Neural cell (in vitro differentiated cells): ENCODE measurements at regions not wholly inside any gene's neighbourhood (a gene's known extent, or its start where the extent isn't known, plus 50 kb on each side); places are given as distances from the start of the nearest gene placed in this dataset.

ENCODE experiments used
- EP300 ChIP-seq: fragments of 450-650 bp; conservative IDR thresholded peaks from 2 replicates; pipeline ENCODE4 v1.6.1; 2014; ENCODE audit warnings: antibody characterized with exemption, mild to moderate bottlenecking, moderate library complexity; ENCODE audit not compliant: poor library complexity, severe bottlenecking
- EZH2 ChIP-seq: fragments of 200-600, 300-800 bp; shearing (Covaris generic), sonication (generic); IDR thresholded peaks from 2 replicates; pipeline ENCODE4 v1.6.1; 2014; ENCODE audit warnings: antibody characterized with exemption, low read length, borderline replicate concordance, mild to moderate bottlenecking; ENCODE audit not compliant: insufficient read depth, poor library complexity, severe bottlenecking
- MXI1 ChIP-seq: fragments of 450-650 bp; conservative IDR thresholded peaks from 2 replicates; pipeline ENCODE4 v1.6.1; 2014; ENCODE audit warnings: antibody characterized with exemption, mild to moderate bottlenecking; ENCODE audit not compliant: poor library complexity, severe bottlenecking
- POLR2AphosphoS5 ChIP-seq: IDR thresholded peaks from 2 replicates; pipeline ENCODE4 v1.6.1; 2012
- RAD21 ChIP-seq: fragments of 450-650 bp; conservative IDR thresholded peaks from 2 replicates; pipeline ENCODE4 v1.6.1; 2014; ENCODE audit warnings: antibody characterized with exemption, mild to moderate bottlenecking, moderate library complexity
- SMC3 ChIP-seq: fragments of 450-650 bp; conservative IDR thresholded peaks from 2 replicates; pipeline ENCODE4 v1.6.1; 2014; ENCODE audit warnings: antibody characterized with exemption, mild to moderate bottlenecking, moderate library complexity; ENCODE audit not compliant: poor library complexity
- TAF1 ChIP-seq: IDR thresholded peaks from 2 replicates; pipeline ENCODE4 v1.6.1; 2012; ENCODE audit warnings: low read depth
- TF ChIP-seq, protein P1 (sequence below): fragments of 450-650 bp; IDR thresholded peaks from 2 replicates; pipeline ENCODE4 v1.5.1; 2014; ENCODE audit warnings: antibody characterized with exemption, mild to moderate bottlenecking, moderate library complexity; ENCODE audit not compliant: poor library complexity, severe bottlenecking

DNA sequence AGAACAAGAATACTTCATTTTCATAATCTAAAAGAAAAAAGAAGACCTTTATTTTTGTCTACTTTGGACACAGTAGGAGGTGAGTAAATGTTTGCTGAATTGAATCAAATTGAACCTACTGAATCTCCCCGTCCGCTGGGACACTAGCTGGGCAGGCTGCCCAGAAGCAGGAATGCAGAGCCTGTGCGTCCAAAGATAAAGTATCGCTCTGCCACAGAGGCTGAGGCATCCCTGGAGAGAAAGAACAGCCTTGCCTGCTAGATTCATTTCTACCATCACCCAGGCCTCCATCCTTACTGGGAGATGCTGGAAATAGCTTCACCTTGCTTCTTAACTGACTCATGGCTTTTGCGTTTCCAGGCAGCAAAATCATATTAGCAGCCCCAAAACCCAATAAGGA is 64.1 kb upstream of the TSPAN11 start:
- TF ChIP-seq MXI1 = no peak
- no peak for TF ChIP-seq EZH2
- TF ChIP-seq, protein P1, sequence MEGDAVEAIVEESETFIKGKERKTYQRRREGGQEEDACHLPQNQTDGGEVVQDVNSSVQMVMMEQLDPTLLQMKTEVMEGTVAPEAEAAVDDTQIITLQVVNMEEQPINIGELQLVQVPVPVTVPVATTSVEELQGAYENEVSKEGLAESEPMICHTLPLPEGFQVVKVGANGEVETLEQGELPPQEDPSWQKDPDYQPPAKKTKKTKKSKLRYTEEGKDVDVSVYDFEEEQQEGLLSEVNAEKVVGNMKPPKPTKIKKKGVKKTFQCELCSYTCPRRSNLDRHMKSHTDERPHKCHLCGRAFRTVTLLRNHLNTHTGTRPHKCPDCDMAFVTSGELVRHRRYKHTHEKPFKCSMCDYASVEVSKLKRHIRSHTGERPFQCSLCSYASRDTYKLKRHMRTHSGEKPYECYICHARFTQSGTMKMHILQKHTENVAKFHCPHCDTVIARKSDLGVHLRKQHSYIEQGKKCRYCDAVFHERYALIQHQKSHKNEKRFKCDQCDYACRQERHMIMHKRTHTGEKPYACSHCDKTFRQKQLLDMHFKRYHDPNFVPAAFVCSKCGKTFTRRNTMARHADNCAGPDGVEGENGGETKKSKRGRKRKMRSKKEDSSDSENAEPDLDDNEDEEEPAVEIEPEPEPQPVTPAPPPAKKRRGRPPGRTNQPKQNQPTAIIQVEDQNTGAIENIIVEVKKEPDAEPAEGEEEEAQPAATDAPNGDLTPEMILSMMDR = no peak
- TF ChIP-seq SMC3 = no peak
- TF ChIP-seq POLR2AphosphoS5 = no peak
- TF ChIP-seq EP300 = no peak
- no peak for TF ChIP-seq RAD21
- no peak for TF ChIP-seq TAF1
